ENCODE measurements at regions not wholly inside any gene's neighbourhood (a gene's known extent, or its start where the extent isn't known, plus 50 kb on each side); places are given as distances from the start of the nearest gene placed in this dataset.

GRCh38 chr14:98726585-98727405 is 545.2 kb downstream of the BCL11B start:
- Histone ChIP-seq H3K9ac (no peak overlapping the region), H3K4me1 (no peaks in the 10 kb centered on the region), H3K36me3 (no peaks in the 10 kb centered on the region), H3K27me3 (peaks cover 14% of the 10 kb centered on the region), H3K4me2 (no peak overlapping the region), H3K27ac (no peak overlapping the region), H3K9me3 (0 out of 2 replicates have a peak, but pooled peaks cover 4% of the 10 kb centered on the region), H3K4me3 (no peak overlapping the region), H4K20me1 (no peaks in the 10 kb centered on the region)
- no peak for TF ChIP-seq Cebpa-rat (IDR thresholded peaks at IDR 0.05)

GRCh38 chr14:98728024-98728423 is 544.0 kb downstream of the BCL11B start:
- Histone ChIP-seq H3K4me2 (no peak overlapping the region), H3K9me3 (0 out of 2 replicates have a peak, but pooled peaks cover 4% of the 10 kb centered on the region), H3K4me1 (no peaks in the 10 kb centered on the region), H3K4me3 (no peak overlapping the region), H3K36me3 (no peaks in the 10 kb centered on the region), H4K20me1 (no peaks in the 10 kb centered on the region), H3K27me3 (peaks cover 14% of the 10 kb centered on the region), H3K9ac (no peak overlapping the region), H3K27ac (no peak overlapping the region)
- TF ChIP-seq Cebpa-rat (IDR thresholded peaks at IDR 0.05): no peak

GRCh38 chr14:98728836-98729235 is 543.2 kb downstream of the BCL11B start:
- peaks cover 14% of the 10 kb centered on the region for H3K27me3 ChIP-seq
- H3K9me3 ChIP-seq: 0 out of 2 replicates have a peak, but pooled peaks cover 4% of the 10 kb centered on the region

GRCh38 chr14:98731286-98731685 is 540.7 kb downstream of the BCL11B start:
- no peak overlapping the region for H3K27ac ChIP-seq
- 0 out of 2 replicates have a peak, but pooled peaks cover 4% of the 10 kb centered on the region for H3K9me3 ChIP-seq
- H3K9ac ChIP-seq: no peak overlapping the region
- no peaks in the 10 kb centered on the region for H4K20me1 ChIP-seq
- peaks cover 14% of the 10 kb centered on the region for H3K27me3 ChIP-seq
- no peaks in the 10 kb centered on the region for H3K4me1 ChIP-seq
- no peak overlapping the region for H3K4me2 ChIP-seq
- H3K36me3 ChIP-seq: no peaks in the 10 kb centered on the region
- no peak for TF ChIP-seq Cebpa-rat (IDR thresholded peaks at IDR 0.05)
- no peak overlapping the region for H3K4me3 ChIP-seq

More at GRCh38 chr14:98728836-98729235, 543.2 kb downstream of the BCL11B start:
- Histone ChIP-seq H3K4me2 (no peak overlapping the region), H3K36me3 (no peaks in the 10 kb centered on the region), H4K20me1 (no peaks in the 10 kb centered on the region), H3K27ac (no peak overlapping the region), H3K9ac (no peak overlapping the region), H3K4me3 (no peak overlapping the region), H3K4me1 (no peaks in the 10 kb centered on the region)
- TF ChIP-seq Cebpa-rat (IDR thresholded peaks at IDR 0.05): no peak

GRCh38 chr14:98731701-98732100 is 540.3 kb downstream of the BCL11B start:
- TF ChIP-seq Cebpa-rat (IDR thresholded peaks at IDR 0.05): no peak
- Histone ChIP-seq H3K9ac (no peak overlapping the region), H3K27ac (no peak overlapping the region), H3K36me3 (no peaks in the 10 kb centered on the region), H3K27me3 (peaks cover 14% of the 10 kb centered on the region), H4K20me1 (no peaks in the 10 kb centered on the region), H3K4me1 (no peaks in the 10 kb centered on the region), H3K9me3 (0 out of 2 replicates have a peak, but pooled peaks cover 4% of the 10 kb centered on the region), H3K4me3 (no peak overlapping the region), H3K4me2 (no peak overlapping the region)

- H3K9me3 ChIP-seq: 0 out of 2 replicates have a peak, but pooled peaks cover 4% of the 10 kb centered on the region
- H3K9ac ChIP-seq: no peak overlapping the region
- TF ChIP-seq Cebpa-rat (IDR thresholded peaks at IDR 0.05): no peak
- H3K4me1 ChIP-seq: no peaks in the 10 kb centered on the region
- no peaks in the 10 kb centered on the region for H3K36me3 ChIP-seq
- H3K4me3 ChIP-seq: no peak overlapping the region
- no peaks in the 10 kb centered on the region for H4K20me1 ChIP-seq
- no peak overlapping the region for H3K4me2 ChIP-seq
- H3K27ac ChIP-seq: no peak overlapping the region
- H3K27me3 ChIP-seq: no peaks in the 10 kb centered on the region; the same call in 1 of the 2 replicates
These were observed 538.5 kb downstream of the BCL11B start for GRCh38 chr14:98733536-98733935.

- H3K9ac ChIP-seq: no peak overlapping the region
- no peak overlapping the region for H3K4me3 ChIP-seq
- H4K20me1 ChIP-seq: no peaks in the 10 kb centered on the region
- H3K36me3 ChIP-seq: no peaks in the 10 kb centered on the region
- no peak for TF ChIP-seq Cebpa-rat (IDR thresholded peaks at IDR 0.05)
- H3K27me3 ChIP-seq: no peaks in the 10 kb centered on the region
- H3K4me2 ChIP-seq: no peak overlapping the region
- no peak overlapping the region for H3K27ac ChIP-seq
- H3K9me3 ChIP-seq: no peaks in the 10 kb centered on the region
- H3K4me1 ChIP-seq: no peaks in the 10 kb centered on the region
These were observed 535.2 kb downstream of the BCL11B start for GRCh38 chr14:98736701-98737338.

- Histone ChIP-seq H3K4me1 (no peaks in the 10 kb centered on the region), H3K36me3 (no peaks in the 10 kb centered on the region), H3K27ac (no peak overlapping the region), H3K27me3 (no peaks in the 10 kb centered on the region), H3K4me3 (no peak overlapping the region), H3K9ac (no peak overlapping the region), H3K9me3 (no peaks in the 10 kb centered on the region), H4K20me1 (no peaks in the 10 kb centered on the region), H3K4me2 (no peak overlapping the region)
- no peak for TF ChIP-seq Cebpa-rat (IDR thresholded peaks at IDR 0.05)
These were observed 530.5 kb downstream of the BCL11B start for GRCh38 chr14:98741523-98741922.

GRCh38 chr14:98742001-98742400 is 530.0 kb downstream of the BCL11B start:
- no peak overlapping the region for H3K4me3 ChIP-seq
- no peak overlapping the region for H3K4me2 ChIP-seq
- TF ChIP-seq Cebpa-rat (IDR thresholded peaks at IDR 0.05): no peak
- no peaks in the 10 kb centered on the region for H3K4me1 ChIP-seq
- no peaks in the 10 kb centered on the region for H4K20me1 ChIP-seq
- H3K9ac ChIP-seq: no peak overlapping the region
- no peaks in the 10 kb centered on the region for H3K27me3 ChIP-seq
- no peaks in the 10 kb centered on the region for H3K9me3 ChIP-seq
- H3K27ac ChIP-seq: no peak overlapping the region
- no peaks in the 10 kb centered on the region for H3K36me3 ChIP-seq

- Histone ChIP-seq H3K27ac (no peak overlapping the region), H3K4me2 (no peak overlapping the region), H3K4me3 (no peak overlapping the region), H3K9me3 (no peaks in the 10 kb centered on the region), H3K36me3 (no peaks in the 10 kb centered on the region), H4K20me1 (no peaks in the 10 kb centered on the region), H3K9ac (no peak overlapping the region), H3K4me1 (no peaks in the 10 kb centered on the region), H3K27me3 (no peaks in the 10 kb centered on the region)
- no peak for TF ChIP-seq Cebpa-rat (IDR thresholded peaks at IDR 0.05)
These were observed 528.5 kb downstream of the BCL11B start for GRCh38 chr14:98743536-98743935.

All from BLaER1 (cell line).